ENCODE measurements at regions not wholly inside any gene's neighbourhood (a gene's known extent, or its start where the extent isn't known, plus 50 kb on each side); places are given as distances from the start of the nearest gene placed in this dataset.

GRCh38 chr12:31880340-31880739 lies 78.9 kb upstream of the RESF1 start:
- TF ChIP-seq POLR2A (IDR thresholded peaks at IDR 0.05) (no peak), POLR2AphosphoS5 (IDR thresholded peaks at IDR 0.05) (no peak), CTCF (IDR thresholded peaks at IDR 0.05) (no peak)
- no peaks in the 10 kb centered on the region for H3K4me1 ChIP-seq (replicated peaks)
- no peaks in the 10 kb centered on the region for H3K9me3 ChIP-seq
- intact Hi-C loops (cut with DNase I): no loop called here
- no peak overlapping the region for H3K27ac ChIP-seq
- no peak overlapping the region for H3K4me3 ChIP-seq
- no peaks in the 10 kb centered on the region for H3K36me3 ChIP-seq
- no peak for DNase-seq (ENCODE audit: low spot score)
- H3K27me3 ChIP-seq (replicated peaks; ENCODE audit: insufficient read depth): no peaks in the 10 kb centered on the region

- TF ChIP-seq CTCF (IDR thresholded peaks at IDR 0.05): no peak
- TF ChIP-seq POLR2AphosphoS5 (IDR thresholded peaks at IDR 0.05): no peak
- TF ChIP-seq POLR2A (IDR thresholded peaks at IDR 0.05): no peak
- intact Hi-C loops (cut with DNase I): no loop called here
Measured at GRCh38 chr12:31877884-31878283, 81.3 kb upstream of the RESF1 start.

GRCh38 chr12:31876568-31877424 lies 82.4 kb upstream of the RESF1 start:
- no peak overlapping the region for H3K27ac ChIP-seq
- DNase-seq (ENCODE audit: low spot score): no peak
- H3K4me3 ChIP-seq: no peak overlapping the region
- WGBS: 46% methylated on average over 13 of the region's 13 CpGs
- H3K4me1 ChIP-seq (replicated peaks): no peaks in the 10 kb centered on the region
- intact Hi-C loops (cut with DNase I): no loop called here
- no peaks in the 10 kb centered on the region for H3K27me3 ChIP-seq (replicated peaks; ENCODE audit: insufficient read depth)
- H3K36me3 ChIP-seq: no peaks in the 10 kb centered on the region
- TF ChIP-seq POLR2AphosphoS5 (IDR thresholded peaks at IDR 0.05) (no peak), POLR2A (IDR thresholded peaks at IDR 0.05) (no peak), CTCF (IDR thresholded peaks at IDR 0.05) (no peak)
- no peaks in the 10 kb centered on the region for H3K9me3 ChIP-seq

More at GRCh38 chr12:31877884-31878283, 81.3 kb upstream of the RESF1 start:
- Histone ChIP-seq H3K27ac (no peak overlapping the region), H3K4me1 (replicated peaks) (no peaks in the 10 kb centered on the region), H3K4me3 (no peak overlapping the region), H3K36me3 (no peaks in the 10 kb centered on the region), H3K27me3 (replicated peaks; ENCODE audit: insufficient read depth) (no peaks in the 10 kb centered on the region), H3K9me3 (no peaks in the 10 kb centered on the region)
- DNase-seq (ENCODE audit: low spot score): no peak
- 100% methylated on average over 1 of the region's 1 CpG for WGBS

GRCh38 chr12:31875609-31875964 lies 83.6 kb upstream of the RESF1 start:
- no peak for TF ChIP-seq POLR2A (IDR thresholded peaks at IDR 0.05)
- no peak for TF ChIP-seq CTCF (IDR thresholded peaks at IDR 0.05)
- no peak for TF ChIP-seq POLR2AphosphoS5 (IDR thresholded peaks at IDR 0.05)
- Histone ChIP-seq H3K9me3 (no peaks in the 10 kb centered on the region), H3K27me3 (replicated peaks; ENCODE audit: insufficient read depth) (no peaks in the 10 kb centered on the region), H3K4me1 (replicated peaks) (no peaks in the 10 kb centered on the region), H3K4me3 (no peak overlapping the region), H3K27ac (no peak overlapping the region), H3K36me3 (no peaks in the 10 kb centered on the region)
- 89% methylated on average over 8 of the region's 8 CpGs for WGBS
- no peak for DNase-seq (ENCODE audit: low spot score)
- intact Hi-C loops (cut with DNase I): no loop called here

- peak; percentile 12 for DNase-seq (ENCODE audit: low spot score)
- Histone ChIP-seq H3K9me3 (no peaks in the 10 kb centered on the region), H3K4me1 (replicated peaks) (no peaks in the 10 kb centered on the region), H3K27me3 (replicated peaks; ENCODE audit: insufficient read depth) (no peaks in the 10 kb centered on the region), H3K4me3 (no peak overlapping the region), H3K27ac (no peak overlapping the region), H3K36me3 (no peaks in the 10 kb centered on the region)
- intact Hi-C loops (cut with DNase I): no loop called here
- 45% methylated on average over 6 of the region's 6 CpGs for WGBS
- TF ChIP-seq CTCF (IDR thresholded peaks at IDR 0.05): no peak
- TF ChIP-seq POLR2A (IDR thresholded peaks at IDR 0.05): no peak
- peak; percentile 24 for TF ChIP-seq POLR2AphosphoS5 (IDR thresholded peaks at IDR 0.05)
Measured at GRCh38 chr12:31874961-31875608, 84.1 kb upstream of the RESF1 start.

Measured in prostate gland (tissue), 2 donors.